CD4-positive, alpha-beta T cell (primary cell): ENCODE measurements at regions not wholly inside any gene's neighbourhood (a gene's known extent, or its start where the extent isn't known, plus 50 kb on each side); places are given as distances from the start of the nearest gene placed in this dataset.

ENCODE experiments used
- ATAC-seq: fragments of 200-7000 bp; cut with Tn5 transposase; one replicate; pipeline ENCODE4 v1.10.0; 2022; ENCODE audit warnings: mild to moderate bottlenecking; ENCODE audit not compliant: poor library complexity
- CTCF ChIA-PET: fragments of 350-600 bp; sonication (Branson Sonifier 250); formaldehyde crosslinking; loops from one replicate; lab custom pipeline; 2021; ENCODE audit warnings: antibody characterized with exemption, inconsistent platforms; lab: Charles Lee
- POLR2A ChIA-PET: fragments of 350-600 bp; sonication (Branson Sonifier 250); formaldehyde crosslinking; loops from one replicate; lab custom pipeline; 2021; ENCODE audit warnings: antibody characterized with exemption, inconsistent platforms; lab: Charles Lee
- DNase-seq, 14 experiments: peaks; one replicate each; pipeline ENCODE4 v3.0.0-alpha.2; 2013 to 2020; ENCODE audit warnings: mixed read lengths in 2 of 14
- H3K27ac ChIP-seq, 2 donors: one replicate each; pipeline versions ENCODE4 v1.5.1 to v1.7.0; 2013; ENCODE audit warnings: low read length in 2 of 2, low read depth in 1 of 2, mild to moderate bottlenecking in 1 of 2
- H3K27me3 ChIP-seq, 2 experiments: 1 replicate in 1 of 2; 2 replicates in 1 of 2; pipeline versions ENCODE4 v1.6.1 to v1.7.0; 2013; ENCODE audit warnings: low read length in 2 of 2, control low read depth in 1 of 2, mild to moderate bottlenecking in 1 of 2, moderate library complexity in 1 of 2; ENCODE audit not compliant: insufficient read depth in 2 of 2, control insufficient read depth in 1 of 2
- H3K36me3 ChIP-seq: one replicate; pipeline ENCODE4 v1.6.1; 2013; ENCODE audit warnings: low read length, control low read depth; ENCODE audit not compliant: insufficient read depth
- H3K4me1 ChIP-seq: one replicate; pipeline ENCODE4 v1.6.1; 2013; ENCODE audit warnings: low read length, control low read depth; ENCODE audit not compliant: insufficient read depth
- H3K4me3 ChIP-seq: one replicate; pipeline ENCODE4 v1.5.1; 2013; ENCODE audit warnings: mild to moderate bottlenecking, low read length, moderate library complexity
- H3K9me3 ChIP-seq, 2 experiments: 1 replicate in 1 of 2; 2 replicates in 1 of 2; pipeline versions ENCODE4 v1.6.1 to v1.7.0; 2013; ENCODE audit warnings: low read length in 2 of 2, mild to moderate bottlenecking in 2 of 2, control low read depth in 1 of 2, moderate library complexity in 1 of 2; ENCODE audit not compliant: control insufficient read depth in 1 of 2, insufficient read depth in 1 of 2
- H3K27ac Mint-ChIP-seq: one replicate; pipeline ENCODE4 v1.8.0; 2020; ENCODE audit warnings: mixed read lengths
- H3K27me3 Mint-ChIP-seq: one replicate; pipeline ENCODE4 v1.8.0; 2021; ENCODE audit warnings: mixed read lengths
- H3K36me3 Mint-ChIP-seq: one replicate; pipeline ENCODE4 v1.8.0; 2021; ENCODE audit warnings: low read depth, mixed read lengths
- H3K4me1 Mint-ChIP-seq: one replicate; pipeline ENCODE4 v1.8.0; 2021; ENCODE audit warnings: low read depth, mixed read lengths
- H3K4me3 Mint-ChIP-seq: one replicate; pipeline ENCODE4 v1.8.0; 2020; ENCODE audit warnings: mild to moderate bottlenecking, mixed read lengths
- H3K9me3 Mint-ChIP-seq: one replicate; pipeline ENCODE4 v1.8.0; 2020; ENCODE audit warnings: mixed read lengths
- intact Hi-C, 2 experiments: fragments of 100-400 bp; cut with DNase I in 1 of 2; cut with micrococcal nuclease in 1 of 2; formaldehyde crosslinking; loops; one replicate each; pipeline versions ENCODE4 v1.15.1 to v1.9.0; 2023 to 2025; cut with DNase I, micrococcal nuclease
- TF ChIP-seq, protein P1 (sequence below): fragments of 200-600 bp; IDR thresholded peaks from one replicate; pipeline ENCODE4 v1.8.0; 2022; ENCODE audit warnings: antibody characterized with exemption, mild to moderate bottlenecking

DNA sequence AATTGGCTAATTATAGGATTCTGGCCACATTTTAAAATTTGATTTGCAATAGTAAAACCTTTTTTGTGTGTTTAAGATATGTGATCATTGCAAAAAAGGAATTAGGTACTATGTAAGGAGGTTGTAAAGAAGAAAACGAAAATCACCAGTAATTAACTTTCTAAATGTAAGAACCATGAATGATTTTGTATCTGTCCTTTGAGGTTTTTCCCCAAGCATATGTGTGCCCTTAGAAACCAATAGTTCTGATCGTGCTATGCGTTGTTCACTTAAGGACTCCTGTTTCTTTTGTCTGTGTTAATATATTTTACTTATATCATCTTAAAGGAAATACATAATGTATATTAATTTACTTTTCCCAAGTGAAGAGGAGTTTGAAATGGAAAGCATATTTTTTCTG lies 410.2 kb downstream of the PSAT1 start:
- Histone ChIP-seq H3K36me3 (no peaks in the 10 kb centered on the region), H3K4me1 (no peaks in the 10 kb centered on the region), H3K27ac (no peak overlapping the region), H3K9me3 (no peaks in the 10 kb centered on the region), H3K4me3 (no peak overlapping the region), H3K27me3 (no peaks in the 10 kb centered on the region)
- ATAC-seq (no peak), DNase-seq (no peak)
- intact Hi-C loops = no loop called here
- H3K4me3 Mint-ChIP-seq = no peak overlapping the region
- ChIA-PET CTCF (no interaction called here), POLR2A (no interaction called here)
- no peaks in the 10 kb centered on the region for H3K27me3 Mint-ChIP-seq
- H3K27ac Mint-ChIP-seq = no peak overlapping the region
- H3K9me3 Mint-ChIP-seq = no peaks in the 10 kb centered on the region
- no peaks in the 10 kb centered on the region for H3K4me1 Mint-ChIP-seq
- TF ChIP-seq, protein P1, sequence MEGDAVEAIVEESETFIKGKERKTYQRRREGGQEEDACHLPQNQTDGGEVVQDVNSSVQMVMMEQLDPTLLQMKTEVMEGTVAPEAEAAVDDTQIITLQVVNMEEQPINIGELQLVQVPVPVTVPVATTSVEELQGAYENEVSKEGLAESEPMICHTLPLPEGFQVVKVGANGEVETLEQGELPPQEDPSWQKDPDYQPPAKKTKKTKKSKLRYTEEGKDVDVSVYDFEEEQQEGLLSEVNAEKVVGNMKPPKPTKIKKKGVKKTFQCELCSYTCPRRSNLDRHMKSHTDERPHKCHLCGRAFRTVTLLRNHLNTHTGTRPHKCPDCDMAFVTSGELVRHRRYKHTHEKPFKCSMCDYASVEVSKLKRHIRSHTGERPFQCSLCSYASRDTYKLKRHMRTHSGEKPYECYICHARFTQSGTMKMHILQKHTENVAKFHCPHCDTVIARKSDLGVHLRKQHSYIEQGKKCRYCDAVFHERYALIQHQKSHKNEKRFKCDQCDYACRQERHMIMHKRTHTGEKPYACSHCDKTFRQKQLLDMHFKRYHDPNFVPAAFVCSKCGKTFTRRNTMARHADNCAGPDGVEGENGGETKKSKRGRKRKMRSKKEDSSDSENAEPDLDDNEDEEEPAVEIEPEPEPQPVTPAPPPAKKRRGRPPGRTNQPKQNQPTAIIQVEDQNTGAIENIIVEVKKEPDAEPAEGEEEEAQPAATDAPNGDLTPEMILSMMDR = no peak
- no peaks in the 10 kb centered on the region for H3K36me3 Mint-ChIP-seq

DNA sequence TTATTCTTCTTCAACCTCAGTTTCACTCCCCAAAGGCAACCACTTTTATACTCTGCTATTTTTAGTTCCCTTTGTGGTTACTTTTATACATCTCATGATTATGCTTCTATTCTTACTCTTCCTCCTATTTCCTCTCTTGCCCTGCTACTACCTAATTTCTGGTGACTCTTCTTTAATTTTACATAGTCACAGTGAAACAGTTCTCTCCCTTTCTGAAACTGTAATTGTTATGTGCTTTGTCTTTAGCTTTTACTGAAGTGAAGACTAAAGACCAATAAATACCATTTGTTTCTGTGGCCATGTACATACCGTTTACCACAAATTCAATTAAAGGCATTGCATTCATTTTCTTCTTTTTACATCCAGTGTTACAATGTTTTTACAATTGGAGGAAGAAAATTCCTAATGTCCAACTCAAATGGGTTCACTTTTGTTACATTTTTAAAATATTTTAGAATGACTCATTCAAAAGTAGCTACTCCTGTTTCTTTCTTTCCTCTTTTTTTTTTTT lies 410.6 kb downstream of the PSAT1 start:
- intact Hi-C loops = no loop called here
- ATAC-seq = no peak
- H3K27ac ChIP-seq = no peak overlapping the region
- Mint-ChIP-seq H3K27me3 (no peaks in the 10 kb centered on the region), H3K4me1 (no peaks in the 10 kb centered on the region), H3K27ac (no peak overlapping the region), H3K9me3 (no peaks in the 10 kb centered on the region), H3K4me3 (no peak overlapping the region), H3K36me3 (no peaks in the 10 kb centered on the region)
- TF ChIP-seq, protein P1 = no peak
- no peaks in the 10 kb centered on the region for H3K36me3 ChIP-seq
- no peak overlapping the region for H3K4me3 ChIP-seq
- no peak for DNase-seq
- POLR2A ChIA-PET = no interaction called here
- no peaks in the 10 kb centered on the region for H3K9me3 ChIP-seq
- CTCF ChIA-PET = no interaction called here
- H3K4me1 ChIP-seq = no peaks in the 10 kb centered on the region
- no peaks in the 10 kb centered on the region for H3K27me3 ChIP-seq

GRCh38 chr9:78712903-78713613 lies 416.1 kb downstream of the PSAT1 start:
- H3K4me3 ChIP-seq = no peak overlapping the region
- intact Hi-C loops = no loop called here
- ChIA-PET CTCF (no interaction called here), POLR2A (no interaction called here)
- no peaks in the 10 kb centered on the region for H3K36me3 ChIP-seq
- no peak overlapping the region for H3K4me3 Mint-ChIP-seq
- H3K9me3 Mint-ChIP-seq = no peaks in the 10 kb centered on the region
- no peaks in the 10 kb centered on the region for H3K9me3 ChIP-seq
- no peaks in the 10 kb centered on the region for H3K4me1 Mint-ChIP-seq
- no peaks in the 10 kb centered on the region for H3K27me3 ChIP-seq
- H3K4me1 ChIP-seq = no peaks in the 10 kb centered on the region
- H3K27ac ChIP-seq = no peak overlapping the region
- TF ChIP-seq, protein P1 = no peak
- ATAC-seq (no peak), DNase-seq (no peak)
- H3K27ac Mint-ChIP-seq = no peak overlapping the region
- no peaks in the 10 kb centered on the region for H3K36me3 Mint-ChIP-seq
- H3K27me3 Mint-ChIP-seq = no peaks in the 10 kb centered on the region
